Epithelial cell of prostate (primary cell): ENCODE measurements at regions not wholly inside any gene's neighbourhood (a gene's known extent, or its start where the extent isn't known, plus 50 kb on each side); places are given as distances from the start of the nearest gene placed in this dataset.

Experiments
- DNase-seq: peaks from one replicate; pipeline ENCODE4 v3.0.0-alpha.2; 2011; ENCODE audit warnings: low read depth, low spot score
- H3K27ac ChIP-seq: fragments of 450-650 bp; 2 replicates; pipeline ENCODE4 v1.5.1; 2017; ENCODE audit warnings: mild to moderate bottlenecking

DNA sequence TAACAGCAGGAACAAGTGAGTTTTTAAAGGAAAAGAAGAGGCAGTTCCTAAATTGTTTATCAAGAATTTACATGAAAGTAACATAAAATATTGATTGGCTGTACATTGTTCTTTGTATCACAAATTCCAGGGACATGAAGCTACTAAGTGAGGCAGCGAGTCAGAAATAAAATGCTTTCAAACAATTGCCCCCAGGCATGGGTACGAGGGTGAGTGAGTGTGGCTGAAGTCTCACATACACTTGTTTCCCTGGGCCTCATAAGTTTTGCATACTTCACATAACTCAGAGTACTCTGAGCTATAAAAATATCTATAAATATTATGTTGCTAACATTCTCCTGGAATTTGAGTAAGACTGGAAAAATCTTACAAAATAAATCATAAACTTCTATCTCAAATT lies 511.6 kb upstream of the PRKX start:
- H3K27ac ChIP-seq, result no peak overlapping the region
- no peak for DNase-seq

- no peak overlapping the region for H3K27ac ChIP-seq
- no peak for DNase-seq
These were observed 493.5 kb upstream of the PRKX start for GRCh38 chrX:4206941-4207340.

DNA sequence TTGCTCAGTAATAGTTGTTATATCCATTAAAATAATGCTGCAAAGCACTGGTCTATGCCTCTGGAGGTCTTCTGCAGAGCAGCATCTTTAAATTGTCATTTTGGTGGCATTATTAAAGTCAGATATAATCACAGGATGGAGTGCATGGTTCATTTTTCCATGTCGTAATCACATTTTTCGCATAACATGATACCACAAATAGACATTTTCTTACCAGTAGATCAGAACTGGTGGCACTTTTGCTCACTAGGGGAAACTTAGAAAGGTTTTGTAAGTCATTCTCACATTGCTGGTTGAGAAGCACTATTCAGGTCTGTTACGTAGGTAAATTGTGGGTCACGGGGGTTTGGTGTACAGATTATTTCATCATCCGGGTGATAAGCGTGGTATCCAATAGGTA lies 484.5 kb upstream of the PRKX start:
- no peak for DNase-seq
- H3K27ac ChIP-seq, result no peak overlapping the region

DNA sequence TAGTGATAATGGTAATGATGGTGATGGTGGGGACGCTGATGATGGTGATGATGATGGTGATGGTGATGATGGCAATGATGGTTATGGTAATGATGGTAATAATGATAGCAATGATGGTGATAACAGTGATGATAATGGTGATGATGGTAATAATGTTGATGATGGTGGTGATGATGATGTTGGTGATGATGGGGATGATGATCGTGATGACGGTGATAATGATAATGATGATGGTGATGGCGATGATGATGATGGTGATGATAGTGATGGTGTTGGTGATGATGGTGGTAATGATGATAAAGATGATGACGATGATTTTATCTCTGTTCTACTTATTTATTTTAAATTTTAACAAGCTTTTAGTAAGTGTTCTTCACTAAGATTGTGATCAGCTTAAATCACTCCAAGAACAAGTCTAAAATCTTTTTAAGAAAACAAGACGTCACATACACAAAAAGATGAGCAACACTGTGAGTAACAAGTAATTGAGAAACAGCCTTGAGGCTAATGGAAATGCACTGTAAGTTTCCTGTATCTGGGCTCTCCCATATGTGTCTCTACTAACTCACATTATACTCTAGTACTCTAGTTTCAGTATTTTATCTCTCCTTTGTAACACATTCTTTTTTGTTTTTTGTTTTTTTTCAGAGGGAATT lies 480.2 kb upstream of the PRKX start:
- H3K27ac ChIP-seq, result no peak overlapping the region
- DNase-seq, result no peak

- no peak for DNase-seq
- no peak overlapping the region for H3K27ac ChIP-seq
These were observed 472.9 kb upstream of the PRKX start for GRCh38 chrX:4186331-4186730.

GRCh38 chrX:4185086-4185485 lies 471.6 kb upstream of the PRKX start:
- no peak overlapping the region for H3K27ac ChIP-seq
- DNase-seq, result no peak

- no peak overlapping the region for H3K27ac ChIP-seq
These were observed 469.0 kb upstream of the PRKX start for GRCh38 chrX:4182408-4182806.

GRCh38 chrX:4181782-4182407 lies 468.4 kb upstream of the PRKX start:
- H3K27ac ChIP-seq, result no peak overlapping the region
- DNase-seq, result no peak

More at GRCh38 chrX:4182408-4182806, 469.0 kb upstream of the PRKX start:
- no peak for DNase-seq

- no peak overlapping the region for H3K27ac ChIP-seq
- DNase-seq, result no peak
These were observed 465.6 kb upstream of the PRKX start for GRCh38 chrX:4179031-4179430.

GRCh38 chrX:4175221-4175620 lies 461.8 kb upstream of the PRKX start:
- no peak for DNase-seq
- no peak overlapping the region for H3K27ac ChIP-seq

GRCh38 chrX:4173743-4174142 lies 460.3 kb upstream of the PRKX start:
- DNase-seq, result no peak
- no peak overlapping the region for H3K27ac ChIP-seq

DNA sequence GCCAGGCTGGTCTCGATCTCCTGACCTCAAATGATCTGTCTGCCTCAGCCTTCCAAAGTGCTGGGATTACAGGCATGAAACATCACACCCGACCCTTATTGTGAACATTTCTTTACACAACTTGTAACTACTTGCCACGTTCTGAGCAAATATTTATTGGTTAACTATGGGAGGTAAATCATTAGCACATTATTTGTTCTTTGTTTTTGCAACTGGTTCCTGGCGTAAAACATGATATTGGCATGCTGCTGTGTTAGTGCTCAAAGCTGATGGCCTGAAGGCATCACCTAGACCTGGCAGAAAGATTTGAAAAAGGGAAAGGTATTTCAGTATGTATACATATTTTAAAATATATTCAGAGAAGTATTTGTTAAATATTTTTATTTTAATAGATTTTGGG lies 438.3 kb upstream of the PRKX start:
- H3K27ac ChIP-seq, result no peak overlapping the region
- DNase-seq, result no peak

- no peak for DNase-seq
- no peak overlapping the region for H3K27ac ChIP-seq
These were observed 436.8 kb upstream of the PRKX start for GRCh38 chrX:4150259-4150658.

DNA sequence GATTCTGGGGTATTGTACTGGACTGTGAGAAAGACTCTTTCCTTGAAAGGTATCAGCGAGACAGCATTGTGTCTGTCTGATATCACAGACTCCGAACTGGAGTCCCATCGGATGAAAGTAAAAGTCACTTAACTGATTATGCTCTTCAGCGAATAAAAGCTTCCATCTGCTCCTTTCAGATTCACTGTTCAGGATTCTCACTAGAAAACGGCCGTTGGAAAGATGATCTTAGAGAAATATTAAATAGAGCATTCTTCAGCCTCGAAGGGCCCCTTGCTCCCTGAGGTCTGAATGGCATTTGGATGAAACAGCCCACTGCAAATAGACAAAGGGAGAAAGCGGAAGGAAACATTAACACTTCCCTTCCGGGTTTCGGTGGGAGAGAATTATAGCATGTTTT lies 416.2 kb upstream of the PRKX start:
- no peak for DNase-seq
- no peak overlapping the region for H3K27ac ChIP-seq

GRCh38 chrX:4118666-4119530 lies 405.4 kb upstream of the PRKX start:
- DNase-seq, result no peak

DNA sequence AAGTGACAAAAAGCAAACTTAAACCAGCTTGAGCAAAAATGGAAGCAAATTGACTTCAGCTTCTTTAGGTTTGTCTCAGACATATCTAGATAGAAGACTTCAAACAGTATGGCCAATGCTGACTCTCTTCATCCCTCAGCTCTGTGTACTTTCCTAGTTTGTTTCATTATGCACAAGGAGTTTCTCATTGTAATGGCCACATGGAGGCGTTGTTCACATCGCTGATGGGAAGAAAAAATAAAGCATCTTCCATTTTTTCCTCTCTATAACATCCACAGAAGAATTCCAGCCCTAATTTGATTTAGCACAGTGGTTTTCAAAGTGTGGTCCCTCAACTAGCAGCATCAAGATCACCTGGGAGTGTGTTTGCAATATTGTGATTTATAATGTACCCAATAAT lies 397.5 kb upstream of the PRKX start:
- DNase-seq, result no peak
- H3K27ac ChIP-seq, result no peak overlapping the region

More at GRCh38 chrX:4118666-4119530, 405.4 kb upstream of the PRKX start:
- H3K27ac ChIP-seq, result no peak overlapping the region

GRCh38 chrX:4094926-4095325 lies 381.5 kb upstream of the PRKX start:
- no peak for DNase-seq
- no peak overlapping the region for H3K27ac ChIP-seq

DNA sequence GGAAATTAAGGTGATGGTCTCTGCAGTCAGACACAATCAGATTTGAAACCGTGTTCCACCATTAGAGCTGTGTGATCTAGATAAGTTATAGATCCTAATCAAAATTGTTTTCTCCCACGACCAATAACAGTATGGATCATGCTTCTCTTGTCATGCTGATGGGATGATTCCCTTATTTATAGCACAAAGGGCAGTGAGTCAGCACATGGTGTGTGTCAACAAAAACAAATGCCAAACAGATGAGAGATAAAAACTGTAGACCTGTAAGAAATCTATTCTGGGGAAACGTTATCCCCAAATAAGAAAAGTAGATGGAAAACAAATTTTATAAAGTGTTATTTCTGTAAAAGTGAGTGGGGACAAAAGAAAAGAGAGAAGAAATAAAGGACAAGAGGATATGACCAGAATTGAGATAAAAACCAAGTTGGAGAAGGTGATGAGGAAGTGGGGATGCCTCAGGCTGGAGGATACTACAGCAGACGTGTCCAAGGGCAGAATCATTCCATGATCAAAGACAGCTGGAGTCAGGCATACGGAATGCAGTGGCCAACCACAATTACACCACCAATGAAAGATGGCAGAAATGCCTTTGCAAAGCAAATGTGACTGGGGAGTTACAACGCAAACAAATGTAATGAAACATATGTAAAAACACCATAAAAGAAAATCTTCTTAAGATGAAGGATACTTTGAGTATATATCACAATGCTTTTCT lies 377.8 kb upstream of the PRKX start:
- no peak overlapping the region for H3K27ac ChIP-seq
- DNase-seq, result no peak

DNA sequence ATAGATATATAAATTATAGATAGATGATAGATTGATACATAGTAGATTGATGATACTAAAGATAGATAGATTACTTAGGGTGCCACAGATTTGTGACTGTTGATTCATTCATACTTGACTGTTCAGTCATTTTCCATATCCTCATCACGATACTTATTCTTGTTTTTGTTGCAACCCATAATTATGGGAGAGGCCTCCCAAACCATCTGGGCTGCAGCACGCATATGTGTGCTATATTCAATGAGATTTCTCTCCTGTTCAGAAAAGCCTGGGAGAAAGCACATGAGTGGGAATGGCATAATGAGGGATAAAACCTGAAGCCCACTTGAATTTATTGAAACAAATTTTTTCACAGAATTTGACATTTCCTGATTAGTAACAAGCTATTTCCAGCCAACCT lies 346.4 kb upstream of the PRKX start:
- no peak overlapping the region for H3K27ac ChIP-seq
- DNase-seq, result no peak

DNA sequence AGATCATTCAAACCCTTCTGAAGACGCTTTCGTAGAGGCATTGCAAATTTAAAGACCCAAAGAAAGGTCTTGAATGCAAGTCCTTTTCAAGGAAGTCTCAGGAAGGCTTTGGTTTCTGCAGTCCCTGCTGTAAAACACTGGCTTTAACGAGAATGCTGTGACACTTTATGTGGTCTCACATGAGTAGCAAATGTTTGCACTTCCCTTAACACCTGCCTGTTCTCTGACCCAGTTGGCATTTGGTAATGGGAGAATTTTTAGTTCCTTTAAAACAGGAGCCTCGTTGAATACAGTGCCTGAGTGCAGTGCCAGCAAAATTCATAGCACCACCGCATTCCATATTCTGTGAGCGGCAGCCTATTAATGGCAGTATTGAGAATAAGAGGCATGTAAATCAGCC lies 330.5 kb upstream of the PRKX start:
- no peak for DNase-seq
- H3K27ac ChIP-seq, result no peak overlapping the region

GRCh38 chrX:4035874-4036273 lies 322.4 kb upstream of the PRKX start:
- H3K27ac ChIP-seq, result no peak overlapping the region
- DNase-seq, result no peak
